ENCODE measurements at regions not wholly inside any gene's neighbourhood (a gene's known extent, or its start where the extent isn't known, plus 50 kb on each side); places are given as distances from the start of the nearest gene placed in this dataset.

- DNase-seq (ENCODE audit: extremely low read depth in 1 of 2, low read depth in 1 of 2): no peak
Observed at GRCh38 chr14:101412739-101413138, 148.6 kb upstream of the DIO3 start.

GRCh38 chr14:101417434-101417833 is 143.9 kb upstream of the DIO3 start:
- no peak for DNase-seq (ENCODE audit: extremely low read depth in 1 of 2, low read depth in 1 of 2)

- DNase-seq (ENCODE audit: extremely low read depth in 1 of 2, low read depth in 1 of 2): no peak
Observed at GRCh38 chr14:101418601-101419000, 142.7 kb upstream of the DIO3 start.

- no peak for DNase-seq (ENCODE audit: extremely low read depth in 1 of 2, low read depth in 1 of 2)
Observed at GRCh38 chr14:101426466-101426865, 134.8 kb upstream of the DIO3 start.

- no peak for DNase-seq (ENCODE audit: extremely low read depth in 1 of 2, low read depth in 1 of 2)
Observed at GRCh38 chr14:101428409-101428808, 132.9 kb upstream of the DIO3 start.

GRCh38 chr14:101435546-101435945 is 125.7 kb upstream of the DIO3 start:
- no peak for DNase-seq (ENCODE audit: extremely low read depth in 1 of 2, low read depth in 1 of 2)

GRCh38 chr14:101439023-101439422 is 122.3 kb upstream of the DIO3 start:
- no peak for DNase-seq (ENCODE audit: extremely low read depth in 1 of 2, low read depth in 1 of 2)

- DNase-seq (ENCODE audit: extremely low read depth in 1 of 2, low read depth in 1 of 2): no peak
Observed at GRCh38 chr14:101440496-101440895, 120.8 kb upstream of the DIO3 start.

- DNase-seq (ENCODE audit: extremely low read depth in 1 of 2, low read depth in 1 of 2): no peak
Observed at GRCh38 chr14:101441710-101442109, 119.6 kb upstream of the DIO3 start.

- DNase-seq (ENCODE audit: extremely low read depth in 1 of 2, low read depth in 1 of 2): peak; percentile 40 to 59
Observed at GRCh38 chr14:101442451-101442850, 118.8 kb upstream of the DIO3 start.

- no peak for DNase-seq (ENCODE audit: extremely low read depth in 1 of 2, low read depth in 1 of 2)
Observed at GRCh38 chr14:101444116-101444515, 117.2 kb upstream of the DIO3 start.

- no peak for DNase-seq (ENCODE audit: extremely low read depth in 1 of 2, low read depth in 1 of 2)
Observed at GRCh38 chr14:101445278-101445677, 116.0 kb upstream of the DIO3 start.

- no peak for DNase-seq (ENCODE audit: extremely low read depth in 1 of 2, low read depth in 1 of 2)
Observed at GRCh38 chr14:101446387-101446969, 114.8 kb upstream of the DIO3 start.

- no peak for DNase-seq (ENCODE audit: extremely low read depth in 1 of 2, low read depth in 1 of 2)
Observed at GRCh38 chr14:101449114-101449513, 112.2 kb upstream of the DIO3 start.

- DNase-seq (ENCODE audit: extremely low read depth in 1 of 2, low read depth in 1 of 2): no peak
Observed at GRCh38 chr14:101451166-101451565, 110.1 kb upstream of the DIO3 start.

- DNase-seq (ENCODE audit: extremely low read depth in 1 of 2, low read depth in 1 of 2): no peak
Observed at GRCh38 chr14:101453225-101453624, 108.1 kb upstream of the DIO3 start.

GRCh38 chr14:101454229-101454628 is 107.1 kb upstream of the DIO3 start:
- no peak for DNase-seq (ENCODE audit: extremely low read depth in 1 of 2, low read depth in 1 of 2)

GRCh38 chr14:101456246-101457175 is 104.8 kb upstream of the DIO3 start:
- no peak for DNase-seq (ENCODE audit: extremely low read depth in 1 of 2, low read depth in 1 of 2)

- no peak for DNase-seq (ENCODE audit: extremely low read depth in 1 of 2, low read depth in 1 of 2)
Observed at GRCh38 chr14:101457301-101457935, 103.9 kb upstream of the DIO3 start.

GRCh38 chr14:101457936-101458740 is 103.2 kb upstream of the DIO3 start:
- no peak for DNase-seq (ENCODE audit: extremely low read depth in 1 of 2, low read depth in 1 of 2)
